ENCODE measurements at regions not wholly inside any gene's neighbourhood (a gene's known extent, or its start where the extent isn't known, plus 50 kb on each side); places are given as distances from the start of the nearest gene placed in this dataset.

DNA sequence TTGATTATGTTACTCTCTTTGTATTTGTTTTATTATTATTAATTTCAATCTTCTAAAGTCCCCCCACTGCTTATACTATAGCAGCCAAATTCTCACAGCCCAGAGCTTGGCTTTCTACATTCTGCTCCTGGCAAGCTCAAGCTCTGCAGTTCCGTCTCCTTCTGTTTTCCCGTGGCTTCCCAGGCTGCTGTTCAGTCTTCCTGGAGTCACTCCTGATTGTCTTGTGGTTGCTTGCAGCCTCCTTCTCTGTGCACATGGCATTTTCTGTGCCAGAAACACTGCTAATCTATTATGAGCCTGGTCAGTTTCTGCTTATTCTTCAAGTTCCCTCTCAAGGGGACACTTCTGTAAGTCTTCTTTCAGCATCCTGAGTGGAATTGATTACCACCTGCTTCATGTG, 533.7 kb upstream of the IGFBP3 start:
- DNase-seq (ENCODE audit: low read depth in 2 of 2), result no peak

DNA sequence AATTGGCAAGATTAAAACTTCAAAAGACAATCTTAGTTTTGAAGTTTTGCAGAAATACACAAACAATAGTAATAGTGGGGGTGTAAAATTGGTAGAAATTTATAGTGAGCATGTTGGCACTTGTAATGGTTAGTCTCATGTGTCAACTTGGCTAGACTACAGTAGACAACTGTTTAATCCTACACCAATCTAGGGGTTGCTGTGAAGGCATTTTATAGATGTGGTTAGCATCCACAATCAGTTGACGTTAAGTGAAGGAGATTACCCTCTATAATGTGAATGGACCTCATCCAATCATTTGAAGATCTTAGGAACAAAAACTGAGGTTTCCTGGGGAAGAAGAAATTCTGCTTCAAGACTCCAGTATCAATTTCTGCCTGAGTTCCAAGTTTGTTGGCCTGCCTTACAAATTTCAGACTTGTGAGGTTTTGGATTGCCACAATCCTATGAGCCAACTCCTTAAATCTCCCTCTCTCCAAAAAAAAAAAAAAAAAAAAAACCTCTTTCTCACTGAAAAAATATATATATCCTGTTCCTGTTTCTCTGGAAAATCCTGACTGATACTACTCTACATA, 531.6 kb upstream of the IGFBP3 start:
- DNase-seq (ENCODE audit: low read depth in 2 of 2), result no peak

DNA sequence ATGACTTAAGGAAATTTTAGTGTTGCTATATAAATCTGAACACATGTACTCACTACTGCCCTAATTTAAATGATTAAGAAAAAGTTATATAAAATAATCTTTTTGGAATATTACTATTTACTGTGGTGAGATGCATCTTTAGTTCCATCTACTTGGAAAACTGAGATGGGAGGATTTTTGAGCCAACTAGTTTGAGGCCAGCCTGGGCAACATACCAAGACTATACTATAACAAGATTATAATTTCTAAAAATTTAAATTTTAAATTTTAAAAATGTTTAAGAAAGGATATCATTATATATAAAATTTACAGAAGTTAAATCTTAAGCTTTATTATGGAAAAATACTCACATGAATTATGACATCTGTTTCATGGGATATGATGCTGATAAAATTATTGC, 530.8 kb upstream of the IGFBP3 start:
- DNase-seq (ENCODE audit: low read depth in 2 of 2), result no peak

DNA sequence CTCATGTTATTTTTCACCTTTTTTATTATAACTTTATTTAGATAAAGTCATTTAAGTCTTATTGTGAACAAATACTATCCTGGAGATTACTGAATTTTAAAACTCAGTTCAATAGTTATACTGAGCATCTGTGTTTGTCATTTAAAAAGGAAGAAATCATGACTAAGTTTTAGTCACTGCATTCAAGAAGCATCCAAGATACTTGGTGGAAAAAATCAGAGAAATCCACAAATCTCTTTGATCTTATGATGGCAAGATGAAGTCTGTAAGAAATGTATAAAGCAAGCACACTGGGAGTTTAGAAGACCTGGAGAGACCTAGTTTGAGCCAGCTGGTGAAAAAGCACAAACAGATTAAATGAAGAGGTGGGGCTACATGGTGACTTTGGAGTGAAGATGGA, 529.8 kb upstream of the IGFBP3 start:
- no peak for DNase-seq (ENCODE audit: low read depth in 2 of 2)

DNA sequence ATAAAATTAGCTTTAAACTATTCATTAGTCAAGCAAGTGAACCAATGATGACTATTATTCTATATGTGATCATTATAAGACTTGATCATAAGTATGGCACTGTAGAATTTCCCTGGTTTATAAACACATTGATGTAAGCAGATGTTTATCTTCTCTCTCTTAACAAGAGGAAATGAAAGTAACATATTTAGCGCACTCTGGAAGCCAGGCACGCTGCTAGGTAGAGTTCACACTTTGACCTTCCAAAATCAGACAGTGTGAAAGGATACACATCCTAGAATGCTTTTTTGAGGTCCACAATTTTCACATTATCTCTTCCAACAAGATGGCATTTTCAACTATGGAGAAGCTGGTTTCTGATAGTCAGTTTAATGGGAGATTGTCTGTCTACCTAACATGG, 529.4 kb upstream of the IGFBP3 start:
- no peak for DNase-seq (ENCODE audit: low read depth in 2 of 2)

DNA sequence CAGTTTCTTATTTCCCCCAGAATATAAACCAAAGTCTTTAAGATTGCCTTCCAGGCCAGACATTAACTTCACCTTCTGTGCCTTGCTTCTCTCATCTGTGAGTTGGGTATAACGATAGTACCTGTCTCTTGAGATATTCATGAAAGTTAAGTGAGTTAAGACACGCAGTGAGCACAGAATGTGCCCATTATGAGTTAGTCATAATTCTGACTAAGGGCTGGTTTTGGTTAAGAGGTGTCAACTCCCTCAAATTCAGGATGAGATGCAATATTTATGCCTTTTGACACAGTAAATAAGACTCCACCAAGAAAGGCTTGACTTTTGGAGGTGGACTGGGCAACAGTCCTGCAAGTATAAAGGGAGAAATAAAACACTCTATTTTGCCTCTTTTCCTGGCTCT, 528.7 kb upstream of the IGFBP3 start:
- no peak for DNase-seq (ENCODE audit: low read depth in 2 of 2)

DNA sequence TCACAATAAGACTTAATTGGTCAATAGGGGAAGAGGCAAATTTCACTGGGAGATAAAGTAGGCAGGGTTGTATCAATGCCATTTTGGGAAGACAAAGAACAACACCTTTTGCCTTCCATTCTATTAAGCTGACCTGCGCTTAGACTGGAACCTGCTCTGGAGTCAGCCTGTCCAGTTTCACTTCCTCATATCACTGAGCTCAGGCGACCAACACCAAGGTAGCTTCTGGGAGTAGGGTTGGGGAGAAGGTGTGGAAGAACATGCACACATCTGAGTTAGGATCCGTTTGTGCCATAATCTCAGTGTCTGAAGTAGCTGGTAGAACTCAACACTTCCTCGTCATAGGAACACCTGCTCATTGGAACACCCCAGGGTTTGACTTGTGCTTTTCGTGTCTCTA, 527.4 kb upstream of the IGFBP3 start:
- no peak for DNase-seq (ENCODE audit: low read depth in 2 of 2)

DNA sequence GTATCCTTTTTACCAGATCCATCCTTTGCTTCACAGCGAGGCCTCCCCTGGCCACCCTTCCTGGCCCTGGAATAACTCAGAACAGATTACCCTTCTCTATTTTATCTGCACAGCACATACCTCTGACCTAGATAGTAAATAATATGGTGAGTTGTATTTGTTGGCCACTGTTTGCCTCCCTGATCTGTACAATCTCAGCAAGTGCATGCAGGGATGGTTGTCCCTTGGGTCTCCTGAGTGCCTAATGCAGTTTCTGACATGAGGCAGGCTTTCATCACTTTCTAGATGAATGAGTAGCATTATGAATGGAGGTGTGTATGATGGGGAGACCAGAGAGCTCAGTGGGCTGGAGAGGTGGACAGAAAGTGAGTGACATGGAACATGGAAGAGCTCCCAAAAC, 525.1 kb upstream of the IGFBP3 start:
- DNase-seq (ENCODE audit: low read depth in 2 of 2), result no peak

DNA sequence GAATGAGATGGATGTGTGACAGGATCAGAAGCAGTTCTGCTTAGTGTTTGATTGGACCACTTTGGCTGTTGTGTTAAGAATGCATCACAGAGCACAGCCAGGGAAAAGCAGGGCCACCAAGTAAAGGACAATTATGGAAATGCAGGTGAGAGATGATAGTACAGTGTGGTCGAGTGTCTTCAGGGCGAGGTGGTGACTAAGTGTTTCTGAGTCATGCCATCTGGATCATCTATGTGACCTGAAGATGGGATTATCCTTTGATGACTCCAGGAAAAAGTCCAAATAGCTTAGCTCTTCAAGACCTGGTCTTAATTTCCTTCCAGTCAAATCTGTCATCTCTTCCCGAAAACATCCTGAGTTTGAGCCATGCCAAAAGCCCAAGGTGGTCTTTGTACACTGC, 523.2 kb upstream of the IGFBP3 start:
- no peak for DNase-seq (ENCODE audit: low read depth in 2 of 2)

DNA sequence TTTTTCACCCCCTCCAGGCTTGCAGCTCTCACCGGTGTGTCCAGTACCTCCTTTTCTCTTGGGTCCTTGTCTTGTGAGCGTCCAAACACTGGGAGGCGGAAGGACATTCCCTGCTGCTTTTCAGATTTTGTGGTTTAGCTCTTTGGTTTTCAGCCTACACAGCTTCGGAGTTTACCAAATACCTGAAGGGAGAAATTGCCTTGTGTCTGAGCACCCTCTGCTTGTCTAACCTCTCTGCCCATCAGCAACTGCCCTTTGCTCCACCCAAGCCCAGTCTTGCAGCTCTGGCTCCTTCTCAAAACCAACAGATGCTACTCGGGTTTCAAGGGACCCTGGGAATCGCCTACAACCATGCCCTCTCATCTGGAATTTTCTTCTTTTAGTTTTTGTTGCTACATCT, 519.1 kb upstream of the IGFBP3 start:
- no peak for DNase-seq (ENCODE audit: low read depth in 2 of 2)

DNA sequence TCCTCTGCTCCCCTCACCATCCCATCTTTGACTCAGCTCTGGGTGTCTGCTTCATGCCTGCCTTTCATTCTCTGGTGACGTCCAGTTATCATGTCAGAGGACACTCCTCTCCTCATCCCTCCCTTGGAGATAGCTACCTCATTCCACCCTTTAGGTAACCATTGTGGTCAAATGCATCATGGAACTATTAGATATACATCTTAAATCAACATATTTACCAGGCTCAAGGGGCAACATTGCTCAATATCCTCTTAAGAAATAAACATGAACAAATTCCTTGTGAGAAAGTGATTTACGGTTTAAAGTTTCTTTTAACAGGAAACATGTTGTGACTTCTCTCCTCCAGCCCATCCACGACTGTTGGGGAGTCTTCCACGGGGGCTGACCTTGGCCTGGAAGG, 511.6 kb upstream of the IGFBP3 start:
- DNase-seq (ENCODE audit: low read depth in 2 of 2), result no peak

DNA sequence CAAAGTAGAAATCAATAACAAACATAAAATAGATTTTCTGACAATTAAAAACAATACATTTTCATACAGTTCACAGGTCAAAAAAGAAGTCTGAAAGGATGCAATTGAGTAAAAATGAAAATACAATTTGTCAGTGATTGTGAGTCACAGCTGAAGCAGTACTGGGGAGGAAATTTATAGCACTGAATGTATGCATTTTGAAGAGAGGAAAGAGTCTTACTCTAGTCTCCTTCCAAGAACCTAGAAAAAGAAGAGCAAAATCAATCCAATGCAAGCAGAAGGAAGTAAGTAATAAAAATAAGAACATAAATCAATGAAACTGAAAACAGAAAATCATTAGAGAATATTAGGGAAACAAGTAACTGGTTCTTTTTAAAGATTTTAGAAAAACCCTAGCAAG, 507.2 kb upstream of the IGFBP3 start:
- DNase-seq (ENCODE audit: low read depth in 2 of 2), result no peak

DNA sequence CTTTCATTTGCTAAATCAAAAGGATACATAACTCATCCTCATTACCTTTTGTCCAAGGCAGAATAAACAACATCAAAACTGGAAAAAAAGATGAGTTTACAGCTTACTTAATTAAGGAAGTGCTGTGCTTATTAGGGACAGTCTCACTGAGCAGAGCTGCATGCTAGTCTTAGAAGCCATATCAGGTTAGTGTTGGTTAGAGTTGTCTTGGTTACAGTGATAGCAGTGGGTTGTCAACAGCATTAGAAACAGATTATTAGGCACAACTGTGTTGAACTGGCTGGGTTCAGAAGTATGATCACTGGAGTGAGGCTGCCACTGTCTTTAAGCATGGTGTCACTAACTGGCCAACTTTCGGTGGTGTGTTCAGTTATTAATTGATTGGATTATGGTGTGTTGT, 503.9 kb upstream of the IGFBP3 start:
- DNase-seq (ENCODE audit: low read depth in 2 of 2), result no peak

DNA sequence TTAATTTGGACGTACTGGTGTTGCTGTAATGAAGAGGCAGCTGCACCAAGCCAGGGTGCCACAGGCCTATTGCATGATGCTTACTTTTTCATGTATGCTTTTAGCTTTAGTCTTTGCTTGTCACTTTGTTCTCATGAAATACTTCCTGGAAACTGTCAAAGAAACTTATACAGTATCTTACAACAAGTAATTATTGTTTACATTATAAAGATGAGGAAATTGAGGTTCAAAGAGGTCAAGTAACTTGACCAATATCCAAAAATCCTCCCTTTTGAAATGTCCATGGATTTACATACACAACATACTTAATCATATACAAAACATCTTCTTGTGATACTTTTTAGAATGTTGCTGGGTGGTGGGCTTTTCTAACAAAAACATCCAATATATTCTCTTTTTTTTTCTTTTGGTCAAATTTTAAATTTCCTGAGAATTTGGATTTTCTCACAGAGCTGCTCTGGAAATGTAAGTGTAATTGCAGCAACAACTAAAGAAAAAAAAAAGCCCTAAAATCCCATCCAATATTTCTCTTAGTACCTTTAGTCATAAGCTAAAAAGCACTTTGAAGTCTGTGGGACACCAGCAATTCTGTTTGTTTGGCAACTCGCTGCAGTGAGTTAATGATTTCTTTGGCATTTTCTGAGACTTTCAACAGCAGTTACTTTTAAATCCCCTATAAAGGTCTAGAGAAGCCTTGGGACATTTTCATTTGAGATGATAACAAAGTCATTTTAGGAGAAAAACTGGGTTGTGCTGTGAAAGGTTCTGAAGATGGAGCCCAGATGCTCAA, 500.6 kb upstream of the IGFBP3 start:
- no peak for DNase-seq (ENCODE audit: low read depth in 2 of 2)

DNA sequence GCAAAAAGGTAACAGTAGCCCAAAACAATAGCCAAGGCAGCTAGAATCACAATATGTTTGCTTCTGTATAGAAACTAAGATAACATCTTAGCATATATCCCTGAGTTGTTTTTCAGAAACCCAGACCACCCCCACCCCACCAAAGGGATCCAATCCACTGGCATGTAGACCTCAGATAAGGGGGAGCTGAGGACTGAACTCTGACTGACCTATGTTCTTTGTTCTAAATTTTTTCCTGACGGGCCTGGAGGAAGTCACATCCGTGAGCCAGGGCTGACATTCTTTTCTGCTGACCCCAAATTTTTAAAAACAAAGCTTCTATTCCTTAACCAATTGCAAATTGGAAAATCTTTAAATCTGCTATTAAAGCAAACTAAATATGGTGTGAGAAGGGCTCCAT, 493.9 kb upstream of the IGFBP3 start:
- DNase-seq (ENCODE audit: low read depth in 2 of 2), result peak in 1 of 2 donors; percentile 29

DNA sequence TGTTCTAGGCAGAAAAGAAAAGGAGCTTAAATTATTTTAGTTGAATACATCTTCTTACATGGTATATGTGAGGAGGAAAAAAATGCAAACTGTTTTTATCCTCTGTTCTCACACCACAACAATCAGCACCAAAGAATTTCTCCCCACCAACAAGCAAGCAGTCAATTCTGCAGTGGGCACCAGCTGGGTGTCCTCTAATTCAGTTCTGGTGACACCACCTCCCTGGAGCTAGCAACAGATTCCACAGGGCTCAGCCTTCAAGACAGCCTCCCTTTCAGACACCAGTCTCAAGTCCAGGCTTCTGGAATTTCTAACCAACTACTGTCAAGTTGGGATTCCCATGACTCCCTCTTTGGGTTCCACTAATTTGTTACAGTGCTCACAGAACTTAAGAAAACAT, 490.2 kb upstream of the IGFBP3 start:
- no peak for DNase-seq (ENCODE audit: low read depth in 2 of 2)

DNA sequence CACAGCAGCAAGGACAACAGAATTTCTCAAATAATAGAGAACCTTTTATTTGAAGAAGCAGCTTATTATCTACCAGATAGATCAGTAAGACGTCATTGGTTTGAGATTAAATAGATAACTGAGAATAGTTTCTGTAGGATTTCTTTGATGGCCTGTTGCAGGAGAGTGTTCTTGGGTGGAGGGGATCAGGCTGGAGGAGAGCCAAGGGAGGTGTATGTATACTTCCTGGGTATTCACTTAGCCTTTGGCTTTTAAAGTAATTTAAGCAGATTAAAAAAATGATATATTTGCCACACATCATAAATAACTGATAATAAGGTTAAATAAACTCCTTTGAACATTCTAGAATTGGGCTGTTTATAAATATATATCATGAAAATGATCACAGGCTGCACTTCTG, 486.1 kb upstream of the IGFBP3 start:
- DNase-seq (ENCODE audit: low read depth in 2 of 2), result no peak

DNA sequence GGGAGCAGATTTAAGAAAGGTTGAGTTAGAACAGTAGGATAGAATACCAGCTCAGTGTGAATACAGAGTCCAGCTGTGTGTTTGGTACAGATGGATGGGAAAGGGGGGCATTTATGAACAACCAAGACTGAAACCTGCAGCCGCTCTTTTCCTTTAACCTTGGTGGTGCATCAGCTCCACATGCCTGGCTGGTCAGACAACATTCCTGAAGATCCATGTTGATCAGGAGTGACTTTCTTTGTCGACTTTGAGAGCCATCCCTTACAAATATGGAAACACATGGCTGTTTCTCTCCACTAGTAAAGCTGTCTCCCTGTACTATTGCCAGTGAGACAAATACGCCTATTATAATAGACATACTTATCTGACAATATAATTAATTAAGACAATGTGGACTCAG, 476.5 kb upstream of the IGFBP3 start:
- DNase-seq (ENCODE audit: low read depth in 2 of 2), result no peak

DNA sequence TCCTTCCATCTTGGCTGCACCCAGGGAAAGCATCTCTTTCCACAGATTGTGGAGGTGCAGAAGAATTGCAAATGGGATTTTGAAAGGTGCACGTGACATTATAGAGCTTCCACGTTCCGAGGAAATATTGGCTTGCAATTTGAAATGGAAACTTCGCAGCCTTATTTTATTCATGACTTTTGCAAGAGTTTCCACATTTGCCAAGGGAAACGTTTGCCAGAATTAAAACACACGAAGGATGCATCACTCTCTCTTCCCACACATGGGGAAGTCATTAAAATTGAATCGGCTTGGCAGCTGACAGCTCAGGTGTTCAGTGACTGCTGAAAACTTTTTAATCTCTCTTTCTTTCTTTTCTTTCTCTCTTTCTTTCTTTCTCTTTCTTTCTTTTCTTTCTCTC, 475.4 kb upstream of the IGFBP3 start:
- peak in 1 of 2 donors; percentile 14 for DNase-seq (ENCODE audit: low read depth in 2 of 2)

DNA sequence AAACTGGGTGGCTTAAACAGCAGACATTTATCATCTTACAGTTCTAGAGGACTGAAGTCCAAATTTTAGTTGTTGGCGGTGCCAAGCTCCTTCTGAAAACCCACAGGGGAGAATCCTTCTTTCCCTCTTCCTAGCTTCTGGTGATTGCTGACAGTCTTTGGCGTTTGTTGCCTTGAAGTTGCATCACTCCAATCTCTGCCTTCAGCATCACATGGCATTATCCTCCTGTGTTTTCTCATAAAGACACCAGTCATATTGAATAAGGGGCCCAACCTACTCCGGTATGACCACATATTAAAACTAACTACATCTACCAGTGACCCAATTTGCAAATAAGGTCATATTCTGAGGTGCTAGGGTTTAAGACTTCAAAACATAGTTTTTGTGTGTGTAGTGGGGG, 472.1 kb upstream of the IGFBP3 start:
- no peak for DNase-seq (ENCODE audit: low read depth in 2 of 2)

DNA sequence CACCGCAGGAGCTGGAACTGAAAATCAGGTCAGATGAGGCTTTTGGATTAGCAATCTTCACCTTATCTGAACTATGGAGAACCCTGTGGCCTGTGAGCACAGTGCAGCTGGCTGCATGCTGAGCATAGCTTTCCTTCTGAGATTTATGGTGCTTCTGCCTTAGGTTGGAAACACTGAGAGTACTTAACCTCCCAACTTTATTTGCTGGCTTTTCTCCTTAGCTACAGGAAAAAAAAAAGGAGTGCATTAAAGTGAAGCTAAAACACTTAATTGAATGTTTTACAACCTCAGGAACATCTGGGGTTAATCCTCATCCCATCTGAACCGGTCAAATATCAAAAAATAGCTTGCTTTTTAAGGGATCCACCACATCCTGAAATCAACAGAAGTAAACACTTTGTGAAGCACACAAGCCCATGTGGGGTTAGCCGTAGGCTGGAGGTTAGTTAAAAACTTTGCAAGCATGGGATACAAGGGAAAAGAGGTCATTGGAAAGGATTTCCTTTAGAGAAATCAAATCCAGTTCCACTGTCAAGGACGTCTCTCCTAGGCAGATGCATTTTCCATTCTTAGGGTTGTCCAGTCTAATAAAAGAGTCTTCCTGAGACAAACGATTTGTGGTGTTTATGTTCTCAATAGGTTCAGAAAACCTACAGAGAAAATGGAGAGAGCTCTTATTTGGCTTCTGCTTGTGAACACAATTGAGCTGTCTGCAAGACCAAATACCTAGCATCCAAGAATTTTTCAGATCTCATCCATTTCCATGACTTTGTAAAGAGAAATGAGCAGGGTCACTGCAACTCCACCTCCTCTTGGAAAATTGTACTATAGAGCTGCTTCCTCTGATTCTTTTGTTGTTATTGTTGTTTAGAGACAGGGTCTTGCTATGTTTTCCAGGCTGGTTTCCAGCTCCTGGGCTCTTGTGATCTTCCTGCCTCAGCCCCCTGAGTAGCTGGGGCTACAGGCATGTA, 470.4 kb upstream of the IGFBP3 start:
- DNase-seq (ENCODE audit: low read depth in 2 of 2), result no peak

DNA sequence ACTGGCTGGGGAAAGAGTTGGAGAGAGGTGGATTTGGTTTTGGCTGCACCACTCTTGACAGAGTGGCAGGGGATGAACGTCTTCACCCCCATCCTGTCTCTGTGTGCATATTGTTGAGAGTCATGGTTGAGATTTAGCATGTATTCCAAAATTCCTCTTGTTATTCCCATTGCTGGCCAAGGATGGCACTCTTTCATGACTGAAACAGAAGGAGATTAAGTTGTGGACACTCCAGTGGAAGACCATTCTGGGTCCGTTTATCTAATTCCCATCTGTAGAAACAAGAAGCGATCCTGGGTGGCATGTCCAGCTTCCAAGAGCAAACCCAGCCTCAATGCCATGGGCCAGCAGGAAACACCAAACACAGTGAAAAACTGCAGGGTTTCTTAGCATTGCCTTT, 469.0 kb upstream of the IGFBP3 start:
- DNase-seq (ENCODE audit: low read depth in 2 of 2), result no peak

DNA sequence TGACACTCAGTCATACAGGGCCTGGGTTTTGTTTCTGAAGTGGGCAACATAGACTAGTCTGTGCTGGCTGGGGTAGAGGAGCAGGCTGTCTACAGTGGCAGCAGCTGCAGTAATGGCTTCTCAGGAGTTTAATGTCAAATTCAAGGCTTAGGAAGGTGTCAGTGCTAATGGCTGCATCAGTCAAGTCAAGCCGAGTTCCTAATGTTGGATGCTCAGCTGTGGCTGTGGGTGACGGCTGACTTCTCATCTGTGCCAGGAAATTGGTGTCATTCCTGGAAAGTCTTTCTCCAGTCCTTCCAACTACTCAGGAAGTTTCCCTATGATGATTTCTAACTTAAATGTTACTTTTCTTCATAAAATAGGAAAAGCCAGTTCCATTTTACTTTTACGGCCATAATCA, 468.1 kb upstream of the IGFBP3 start:
- no peak for DNase-seq (ENCODE audit: low read depth in 2 of 2)

Measured in lung microvascular endothelial cell (primary cell).